NOMO-1 treated with dmso at 0.1 percent for 144 hours (cell line): ENCODE measurements at regions not wholly inside any gene's neighbourhood (a gene's known extent, or its start where the extent isn't known, plus 50 kb on each side); places are given as distances from the start of the nearest gene placed in this dataset.

Experiments used
- DNase-seq: peaks from one replicate; lab custom pipeline; 2025; ENCODE audit not compliant: unreplicated experiment; lab: John Stamatoyannopoulos, UW

DNA sequence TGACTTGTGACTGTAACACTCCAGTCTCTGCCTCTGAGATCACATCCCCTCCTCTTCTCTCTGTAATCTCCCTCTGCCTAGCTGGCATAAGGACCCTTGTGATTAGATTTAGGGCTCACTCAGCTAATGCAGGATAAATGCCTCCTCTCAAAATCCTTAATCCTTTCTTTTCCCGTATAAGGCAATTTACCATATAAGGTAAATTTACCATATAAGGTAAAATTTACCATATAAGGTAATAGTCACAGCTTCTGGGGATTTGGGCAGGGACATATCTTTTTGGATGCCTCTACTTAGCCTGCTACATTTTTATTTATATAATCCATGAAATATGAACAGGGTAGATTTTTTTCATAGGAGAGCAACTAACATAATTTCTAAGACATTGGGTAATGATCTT lies 318.0 kb upstream of the PUM3 start:
- no peak for DNase-seq

DNA sequence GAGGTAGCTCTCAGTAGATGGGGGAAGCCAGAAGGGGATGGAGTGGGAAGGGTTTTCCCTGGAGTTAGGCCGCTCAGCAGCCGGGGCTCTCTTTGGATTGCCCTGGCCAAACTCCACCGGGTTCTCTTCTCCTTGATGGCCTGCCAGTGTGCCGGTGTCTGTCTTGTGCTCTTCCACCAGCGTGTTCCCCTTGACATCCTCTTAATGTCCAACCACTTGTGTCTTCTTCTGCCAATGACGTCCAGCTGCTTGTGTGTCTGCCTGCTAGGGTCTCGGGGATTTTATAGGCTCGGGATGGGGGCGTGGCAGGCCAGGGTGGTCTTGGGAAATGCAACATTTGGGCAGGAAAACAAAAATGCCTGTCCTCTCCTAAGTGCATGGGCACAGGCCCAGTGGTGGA lies 313.1 kb upstream of the PUM3 start:
- no peak for DNase-seq

DNA sequence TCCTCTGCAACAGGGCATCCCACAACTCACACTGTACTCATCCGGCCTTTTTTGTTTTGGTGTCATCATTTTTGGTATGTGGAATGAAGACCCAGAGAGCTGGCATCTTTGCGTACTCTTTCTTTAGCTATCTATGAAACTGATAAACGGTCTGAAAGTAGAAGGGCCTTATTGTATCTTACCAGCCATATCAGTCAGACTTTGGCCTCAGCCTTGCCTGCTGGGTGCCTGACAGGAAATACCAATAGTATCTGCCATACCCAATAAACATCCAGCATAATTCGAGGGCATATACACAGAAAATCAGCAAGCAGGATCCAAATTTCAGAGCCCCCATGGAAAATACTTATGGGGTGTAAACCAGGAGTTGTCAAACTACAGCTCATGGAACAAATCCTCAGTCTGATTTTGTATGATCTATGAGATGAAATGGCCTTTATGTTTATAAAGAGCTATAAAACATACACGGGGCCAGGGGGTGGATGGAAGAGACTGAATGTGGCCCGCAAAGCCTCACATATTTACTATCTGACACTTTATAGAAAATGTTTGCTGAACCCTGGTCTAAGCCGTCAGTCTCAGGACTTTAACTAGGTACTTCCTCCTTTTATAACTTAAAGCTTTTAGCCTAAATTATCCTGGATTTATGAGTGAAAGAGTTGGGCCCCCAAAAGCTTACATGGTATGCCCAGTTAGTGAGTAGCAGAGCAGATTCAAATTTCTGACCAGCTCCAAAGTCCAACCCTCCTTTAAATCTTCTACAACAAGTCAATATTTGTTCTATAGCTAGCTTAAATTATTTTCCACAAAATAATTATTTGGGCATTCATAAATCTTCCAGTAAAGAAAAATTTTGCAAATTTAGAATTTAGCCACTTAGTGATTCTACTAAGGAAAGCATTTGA lies 308.0 kb upstream of the PUM3 start:
- DNase-seq, result no peak

DNA sequence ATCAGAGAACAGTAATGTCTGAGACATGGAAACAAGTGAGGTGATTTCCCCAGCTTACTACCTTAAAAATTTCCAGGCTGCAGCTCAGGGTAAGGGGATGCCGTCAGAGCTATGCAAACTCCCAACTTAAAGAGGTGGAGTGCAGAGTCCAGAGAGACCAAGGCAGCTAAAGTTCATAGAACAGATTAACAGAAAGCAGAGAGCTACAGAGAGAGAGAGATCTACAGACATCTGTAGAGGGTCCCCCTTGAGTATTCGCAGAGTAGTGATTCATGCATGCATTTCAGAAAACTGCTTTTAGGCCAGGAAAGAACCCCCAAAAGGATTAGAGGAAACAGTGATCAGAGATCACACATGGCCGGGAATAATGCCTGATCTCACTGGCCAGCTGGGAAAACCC lies 306.2 kb upstream of the PUM3 start:
- no peak for DNase-seq

DNA sequence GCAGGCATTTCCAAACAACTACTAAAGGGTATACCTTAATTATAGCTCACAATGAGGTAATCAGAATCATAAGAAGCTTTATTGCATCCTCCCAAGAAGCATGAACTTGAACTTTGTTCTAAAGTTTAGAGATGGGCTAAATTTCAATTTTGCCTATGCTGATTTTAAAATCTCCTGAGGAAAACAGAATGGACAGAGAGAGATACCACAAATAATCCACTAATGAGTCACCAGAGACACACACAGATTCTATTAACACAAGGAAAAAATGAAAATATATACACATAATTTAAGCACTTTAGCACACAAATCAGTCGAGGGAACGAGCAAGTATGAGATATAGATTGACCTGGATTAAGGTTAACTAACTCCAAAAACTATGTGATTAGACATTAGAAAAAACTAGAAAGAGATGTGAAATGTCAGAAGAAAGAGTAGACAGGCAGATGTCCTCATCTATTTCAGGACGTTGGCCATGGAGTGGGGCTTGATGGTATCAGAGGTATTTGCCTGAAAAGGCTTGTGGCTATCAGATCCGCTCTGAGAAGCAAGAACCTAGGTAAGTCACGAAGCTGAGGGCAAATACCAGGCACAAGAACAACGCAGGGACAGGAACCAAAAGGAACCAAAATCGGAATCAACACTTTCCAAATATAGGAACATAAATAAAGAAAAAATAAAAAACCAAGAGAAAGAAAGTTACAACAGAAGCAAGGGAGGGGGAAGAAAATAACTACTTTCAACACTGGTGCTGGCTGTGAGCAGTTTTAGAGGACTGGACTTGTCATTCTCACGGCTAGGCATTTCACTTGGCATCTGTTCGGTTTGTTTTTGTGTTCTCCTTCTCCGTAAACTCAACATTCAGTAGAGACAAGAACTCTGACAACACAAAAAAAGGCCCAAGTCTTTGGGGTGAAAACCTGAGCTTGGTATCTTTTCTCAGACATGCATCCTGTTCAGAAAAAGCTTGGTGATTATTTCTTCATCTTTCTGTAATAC lies 294.6 kb upstream of the PUM3 start:
- DNase-seq, result no peak

DNA sequence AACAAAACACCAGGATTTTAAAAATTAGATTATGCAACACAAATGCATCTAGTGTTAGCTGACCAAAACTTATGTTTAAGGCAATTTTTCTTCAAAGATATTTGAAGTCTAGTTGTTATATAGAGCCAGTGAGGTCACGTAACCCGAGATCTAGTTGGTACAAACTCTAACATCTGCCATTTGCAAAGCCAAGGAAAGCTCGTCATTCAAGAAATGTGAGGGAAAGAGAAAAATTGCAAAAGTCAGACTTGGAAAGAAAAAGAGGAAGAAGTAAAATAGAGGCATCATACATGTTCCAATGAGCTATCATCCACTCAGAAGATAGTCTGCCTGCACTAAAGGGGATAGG lies 293.4 kb upstream of the PUM3 start:
- peak; percentile 2 for DNase-seq

DNA sequence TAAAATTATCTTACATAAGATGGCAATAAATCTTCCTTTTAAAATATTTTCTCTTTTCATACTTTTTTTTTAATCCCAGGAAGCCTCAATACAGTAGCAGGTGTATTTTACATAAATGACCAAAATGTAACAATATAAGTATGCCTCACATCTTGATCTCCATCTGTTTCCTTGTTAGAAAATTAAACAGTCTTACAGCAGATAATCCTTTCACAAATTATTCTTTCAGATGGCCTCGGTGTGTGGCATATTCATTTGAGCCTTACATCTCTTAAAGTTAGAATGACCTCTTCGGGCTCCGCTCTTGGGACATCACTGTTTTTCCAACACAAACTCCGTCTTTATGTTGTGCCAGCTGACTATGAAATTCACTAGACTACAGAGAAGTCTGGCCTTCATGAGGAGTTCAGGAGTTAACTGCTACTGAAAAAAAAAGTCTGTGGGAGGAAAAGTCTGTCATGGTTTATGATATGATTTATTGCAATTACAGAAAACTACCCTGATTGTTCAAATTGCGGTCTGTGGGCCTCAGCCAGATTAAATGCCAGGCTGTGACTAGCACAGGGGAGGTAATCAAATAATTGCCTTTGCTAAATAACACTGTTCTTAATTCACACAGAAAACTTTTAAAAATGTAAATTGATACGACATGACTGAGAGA lies 292.9 kb upstream of the PUM3 start:
- no peak for DNase-seq

DNA sequence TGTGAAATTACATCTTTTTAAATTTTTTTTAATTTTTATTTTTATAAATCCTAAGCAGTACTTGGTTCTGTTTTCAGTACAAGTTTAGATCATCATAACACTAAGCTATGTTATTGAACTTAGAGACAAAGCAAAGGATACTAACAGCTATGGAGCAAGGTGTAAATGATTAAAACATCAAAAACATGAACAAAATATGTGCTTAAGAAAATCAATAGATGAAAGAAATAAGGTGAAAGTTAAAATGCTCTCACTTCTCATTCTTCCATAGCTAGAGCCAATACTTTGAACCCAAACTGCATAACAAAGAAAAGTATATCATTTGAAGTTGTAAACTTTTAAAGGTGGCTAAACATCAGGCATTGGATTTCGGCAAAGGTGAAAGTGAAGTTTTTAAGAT lies 292.3 kb upstream of the PUM3 start:
- no peak for DNase-seq

DNA sequence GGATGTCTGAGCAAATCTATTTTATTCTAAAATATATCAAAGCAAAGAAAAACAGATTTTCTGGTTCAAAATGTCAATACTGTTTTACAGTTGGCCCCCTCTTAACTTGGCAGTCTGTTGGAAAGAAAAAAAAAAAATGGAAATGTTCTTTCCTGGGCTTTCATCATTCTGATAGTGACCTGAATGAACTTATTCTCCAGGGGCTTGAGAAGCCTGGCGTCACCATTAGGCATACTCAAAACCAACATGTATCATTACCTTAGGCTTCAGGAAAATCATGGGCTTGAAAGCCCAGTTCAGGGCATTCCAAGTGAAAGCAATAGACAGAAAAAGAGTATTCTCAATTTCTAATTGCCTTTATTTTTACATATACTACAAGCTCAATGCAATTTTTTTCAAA lies 283.7 kb upstream of the PUM3 start:
- DNase-seq, result no peak

DNA sequence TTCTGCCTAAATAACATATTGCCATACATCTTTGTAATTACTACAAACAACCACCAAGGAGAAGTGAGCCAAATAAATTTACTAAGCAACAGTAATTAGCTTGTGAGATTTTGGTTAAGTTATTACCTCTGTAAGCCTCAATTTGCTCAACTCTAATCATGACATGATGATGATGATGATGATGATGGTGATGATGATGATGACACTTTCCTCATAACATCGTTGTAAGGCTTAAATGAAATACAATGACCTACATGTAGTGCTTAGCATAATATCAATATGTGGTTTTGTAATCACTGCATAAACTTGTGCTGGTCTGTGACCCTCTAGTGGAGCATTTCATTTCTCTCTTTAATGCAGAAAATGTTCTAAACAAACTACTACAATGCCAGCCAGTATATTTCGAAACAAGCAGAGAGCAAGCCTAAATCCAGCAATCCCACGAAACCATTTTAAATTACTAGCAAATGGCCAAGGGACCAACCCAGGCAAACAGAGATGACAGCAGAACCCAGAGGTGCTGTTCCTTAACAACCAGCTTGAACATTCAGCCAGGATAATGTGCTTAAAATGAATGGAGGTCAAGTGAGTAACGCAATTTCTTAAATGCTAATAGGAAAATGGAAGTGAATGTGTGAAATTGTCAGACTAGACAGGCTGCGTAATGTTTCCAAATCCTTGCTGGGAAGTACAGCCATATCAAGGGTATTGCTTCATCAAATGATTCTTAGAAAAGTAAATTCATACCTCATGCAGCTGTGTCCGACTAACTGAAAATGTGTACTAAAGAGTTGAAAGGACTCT lies 281.9 kb upstream of the PUM3 start:
- peak; percentile 6 for DNase-seq

DNA sequence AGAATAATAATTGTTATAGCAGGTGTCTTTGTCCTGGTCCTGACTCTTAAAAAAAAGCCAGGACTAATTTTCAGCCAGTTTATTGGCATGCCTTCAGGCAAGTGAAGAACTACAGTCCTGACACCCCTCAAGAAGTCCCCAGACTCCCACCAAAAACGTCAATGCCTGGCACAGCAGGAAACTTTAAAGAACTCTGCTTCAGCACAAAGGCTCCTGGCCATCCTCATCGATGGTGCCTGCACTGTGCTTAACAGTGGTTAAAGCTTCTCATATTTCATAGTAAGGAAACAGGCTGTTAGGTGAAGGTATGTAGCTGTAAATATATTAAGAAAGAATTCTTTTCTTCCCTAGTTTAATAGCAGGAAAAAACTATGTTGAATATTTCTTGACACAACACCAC lies 280.1 kb upstream of the PUM3 start:
- DNase-seq, result no peak

DNA sequence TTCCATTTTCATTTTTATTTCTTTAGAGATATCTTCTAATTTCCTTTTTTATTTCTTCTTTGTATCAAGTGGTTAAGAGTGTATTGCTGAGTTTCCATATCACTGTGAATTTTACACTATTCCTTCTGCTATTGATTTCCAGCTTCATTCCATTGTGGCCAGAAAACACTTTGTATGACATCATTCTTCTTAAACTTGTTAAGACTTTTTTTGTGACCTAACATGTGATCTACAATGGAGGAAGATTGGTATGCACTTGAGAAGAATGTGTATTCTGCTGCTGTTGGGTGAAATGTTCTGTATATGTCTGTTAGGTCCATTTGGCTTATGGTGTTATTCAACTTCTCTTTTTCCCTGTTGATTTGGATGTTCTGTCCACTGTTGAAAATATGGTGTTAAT lies 274.2 kb upstream of the PUM3 start:
- no peak for DNase-seq

DNA sequence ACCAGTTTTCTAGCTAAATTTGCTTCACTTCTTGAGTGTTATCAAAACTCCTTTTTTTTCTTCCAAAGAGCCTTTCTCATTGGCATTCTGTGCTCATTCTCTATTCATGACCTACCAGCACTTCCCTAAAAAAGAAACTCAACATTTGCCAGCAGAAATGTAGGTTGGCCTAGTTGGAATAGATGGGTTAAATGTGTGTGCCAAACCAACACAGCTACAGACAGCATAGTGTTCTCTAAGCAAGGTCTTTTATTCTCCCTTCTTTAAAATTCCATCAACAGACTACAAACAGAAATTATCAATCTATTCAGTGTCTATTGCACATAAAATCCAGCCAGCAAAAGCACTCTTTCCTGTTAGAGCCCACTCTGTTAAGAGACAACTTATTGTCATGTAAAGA lies 255.8 kb upstream of the PUM3 start:
- no peak for DNase-seq

DNA sequence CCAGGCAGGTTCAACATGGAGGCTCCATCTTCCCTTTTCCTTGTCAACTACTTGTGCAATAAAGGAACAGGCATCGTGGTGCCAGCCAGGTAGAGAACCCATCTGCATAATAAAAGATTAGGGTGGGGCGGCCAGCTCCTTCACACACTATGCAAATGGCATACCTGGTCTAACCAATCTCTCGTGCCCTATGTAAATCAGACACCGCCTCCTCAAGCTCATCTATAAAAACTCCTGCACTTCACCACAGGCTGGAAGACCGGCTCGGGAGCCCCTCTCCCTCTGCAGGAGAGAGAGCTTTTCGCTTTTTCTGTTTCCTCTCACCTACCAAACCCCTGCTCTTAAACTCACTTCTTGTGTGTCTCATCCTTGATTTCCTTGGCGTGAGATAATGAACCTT lies 244.3 kb upstream of the PUM3 start:
- no peak for DNase-seq

DNA sequence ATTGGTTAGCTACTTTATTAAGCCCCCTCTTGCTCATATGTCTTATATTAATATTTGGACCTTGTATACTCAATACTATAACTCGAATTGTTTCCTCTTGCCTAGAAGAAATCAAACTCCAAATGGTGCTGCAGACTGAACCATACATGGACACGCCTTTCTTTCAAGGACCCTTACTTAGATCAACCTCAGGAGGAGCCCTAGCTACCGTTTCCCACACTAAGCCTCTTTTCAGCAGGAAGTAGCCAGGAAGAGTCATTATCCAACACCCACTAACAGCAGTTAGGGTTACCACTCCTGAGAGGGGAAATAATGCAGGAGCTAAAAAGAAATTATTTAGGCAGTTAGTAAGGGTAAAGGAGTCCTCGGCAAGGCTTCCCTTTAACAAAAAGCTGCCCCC lies 243.8 kb upstream of the PUM3 start:
- DNase-seq, result no peak

DNA sequence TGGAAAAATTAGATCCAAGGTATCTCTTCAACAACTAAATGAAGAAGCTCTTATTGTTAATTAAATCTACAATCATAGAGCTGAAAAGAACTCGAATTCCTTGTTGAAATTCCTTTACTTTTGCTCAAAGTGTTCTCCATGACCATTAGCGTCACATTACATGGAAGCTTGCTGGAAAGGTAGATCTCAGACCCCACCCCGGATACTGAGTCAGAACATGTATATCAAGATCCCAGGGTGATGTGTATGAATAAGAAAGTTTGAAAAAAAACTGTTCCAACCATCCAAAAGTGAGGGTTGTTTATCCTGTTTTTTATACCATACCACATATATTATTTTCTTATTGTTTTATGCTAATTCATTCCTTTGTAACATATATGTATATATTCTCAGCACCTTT lies 237.1 kb upstream of the PUM3 start:
- DNase-seq, result no peak

DNA sequence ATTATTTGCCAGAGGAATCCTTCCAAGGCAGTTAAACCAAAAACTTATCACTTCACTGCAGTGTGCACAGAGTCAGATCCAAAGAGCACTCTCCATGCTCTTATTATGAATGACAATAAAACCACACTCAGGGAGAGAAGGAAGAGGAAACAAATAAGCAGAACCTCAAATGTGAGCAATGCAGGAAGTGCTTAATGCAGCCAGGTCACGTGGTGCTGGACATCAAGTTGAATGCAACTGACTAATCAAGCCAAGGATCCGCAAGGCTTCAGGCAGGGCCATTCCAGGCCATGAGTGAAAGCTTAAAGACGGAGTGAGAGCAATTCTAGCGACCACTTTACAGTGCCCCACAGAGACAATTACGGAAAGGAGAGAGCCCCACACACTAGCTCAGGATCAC lies 230.4 kb upstream of the PUM3 start:
- DNase-seq, result no peak

DNA sequence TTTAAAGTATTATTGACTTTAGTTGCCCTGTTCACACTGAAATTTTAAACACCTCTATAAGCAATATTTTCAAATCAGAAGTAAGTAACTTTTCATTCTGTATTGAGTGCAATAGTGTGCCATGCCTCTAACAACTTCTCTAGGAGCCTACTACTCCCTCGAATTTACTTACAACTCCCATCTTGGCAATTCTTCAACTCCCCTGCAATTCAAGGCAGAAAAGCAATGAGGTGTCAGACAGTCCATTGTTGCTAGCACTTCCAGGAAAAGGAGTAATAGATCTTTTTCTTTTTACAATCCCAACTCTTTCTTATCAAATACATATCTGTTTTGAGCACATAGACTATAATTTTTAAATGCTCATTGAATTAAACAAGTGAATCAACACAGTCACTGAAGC lies 222.7 kb upstream of the PUM3 start:
- DNase-seq, result no peak

DNA sequence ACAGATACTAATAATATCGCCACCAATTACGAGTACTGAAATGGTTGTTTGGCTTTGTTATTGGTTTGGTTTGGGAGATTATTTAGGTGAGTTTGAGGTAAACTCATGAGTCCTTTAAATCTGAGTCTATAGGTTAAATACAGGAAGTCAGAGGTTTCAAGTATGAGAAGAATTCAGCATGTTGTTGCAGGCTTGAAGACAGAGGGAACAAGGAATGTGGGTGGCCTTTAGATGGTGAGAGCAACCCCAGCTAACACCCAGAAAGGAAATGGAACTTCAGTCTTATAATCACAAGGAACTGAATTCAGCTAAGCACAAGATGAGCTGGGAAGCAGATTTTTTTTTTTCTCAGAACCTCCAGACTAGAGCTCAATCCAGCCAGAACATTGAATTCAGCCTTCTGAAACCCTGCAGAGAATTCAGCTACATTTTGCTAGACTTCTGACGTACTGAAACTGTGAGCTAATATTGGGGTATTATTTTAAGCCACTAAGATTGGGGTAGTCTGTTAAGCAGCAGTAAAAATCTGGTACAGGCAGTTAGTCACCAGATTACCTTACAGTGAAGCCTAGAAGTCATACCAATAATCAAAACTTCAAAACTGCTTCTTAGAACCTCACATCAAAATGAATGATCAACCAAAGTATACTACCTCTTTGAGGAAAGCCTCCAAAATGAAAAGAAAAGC lies 216.0 kb upstream of the PUM3 start:
- DNase-seq, result no peak

DNA sequence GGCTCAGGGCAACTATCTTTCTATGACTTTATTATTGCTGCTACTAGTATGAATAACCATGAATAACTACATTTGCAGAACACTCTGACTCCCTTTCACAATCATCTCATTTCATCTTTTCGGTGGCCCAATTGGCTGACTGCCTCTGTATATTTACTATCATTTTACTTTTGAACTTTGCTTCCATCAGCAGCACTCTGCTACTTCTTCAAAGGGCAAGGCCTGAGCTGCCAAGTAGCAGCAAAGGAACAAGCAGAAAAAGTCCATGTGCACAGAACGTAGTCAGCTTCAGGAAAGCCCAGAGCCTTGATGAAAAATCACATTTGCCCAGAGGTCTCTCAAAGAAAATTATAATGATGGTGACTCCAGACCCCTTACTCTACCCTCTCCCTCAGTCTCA lies 214.5 kb upstream of the PUM3 start:
- DNase-seq, result no peak
